Kidney epithelial cell (primary cell): ENCODE measurements at regions not wholly inside any gene's neighbourhood (a gene's known extent, or its start where the extent isn't known, plus 50 kb on each side); places are given as distances from the start of the nearest gene placed in this dataset.

ENCODE experiments used
- DNase-seq: peaks from one replicate; pipeline ENCODE4 v3.0.0-alpha.2; 2010; ENCODE audit warnings: low read depth
- H3K27me3 ChIP-seq: 2 replicates; pipeline ENCODE4 v1.6.0; 2011; ENCODE audit warnings: low read length; ENCODE audit not compliant: control insufficient read depth, insufficient read depth
- H3K36me3 ChIP-seq: 2 replicates; pipeline ENCODE4 v1.5.1; 2011; ENCODE audit warnings: low read length; ENCODE audit not compliant: control insufficient read depth, insufficient read depth
- H3K4me3 ChIP-seq: 2 replicates; pipeline ENCODE4 v1.5.1; 2011; ENCODE audit warnings: low read depth, mild to moderate bottlenecking, control low read depth, low read length
- TF ChIP-seq, protein P1 (sequence below): IDR thresholded peaks from 2 replicates; pipeline ENCODE4 v1.5.1; 2011; ENCODE audit warnings: mild to moderate bottlenecking, moderate library complexity, low read length, control low read depth, inconsistent platforms; ENCODE audit not compliant: insufficient read depth, poor library complexity, severe bottlenecking

DNA sequence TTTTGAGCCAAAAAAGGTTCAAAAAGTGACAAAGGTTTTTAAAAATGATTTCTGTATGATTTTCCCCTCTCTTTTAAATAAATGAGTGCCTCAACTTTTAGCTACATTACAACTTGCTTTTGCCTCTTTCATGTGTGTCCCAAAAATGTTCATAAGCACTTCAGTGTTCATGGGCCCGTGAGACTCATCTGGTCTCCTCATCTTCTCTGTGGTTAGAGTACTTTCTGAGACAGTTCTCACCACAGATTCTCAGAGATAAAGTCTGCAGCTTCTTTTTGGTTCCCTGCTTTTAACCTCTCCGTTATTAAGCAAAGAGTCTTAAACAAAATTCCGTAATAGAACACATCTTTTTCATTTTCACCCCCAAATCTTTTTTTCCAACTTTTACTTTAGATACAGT, 156.9 kb downstream of the DLEU7 start:
- Histone ChIP-seq H3K27me3 (no peaks in the 10 kb centered on the region), H3K4me3 (no peak overlapping the region), H3K36me3 (no peaks in the 10 kb centered on the region)
- TF ChIP-seq, protein P1, sequence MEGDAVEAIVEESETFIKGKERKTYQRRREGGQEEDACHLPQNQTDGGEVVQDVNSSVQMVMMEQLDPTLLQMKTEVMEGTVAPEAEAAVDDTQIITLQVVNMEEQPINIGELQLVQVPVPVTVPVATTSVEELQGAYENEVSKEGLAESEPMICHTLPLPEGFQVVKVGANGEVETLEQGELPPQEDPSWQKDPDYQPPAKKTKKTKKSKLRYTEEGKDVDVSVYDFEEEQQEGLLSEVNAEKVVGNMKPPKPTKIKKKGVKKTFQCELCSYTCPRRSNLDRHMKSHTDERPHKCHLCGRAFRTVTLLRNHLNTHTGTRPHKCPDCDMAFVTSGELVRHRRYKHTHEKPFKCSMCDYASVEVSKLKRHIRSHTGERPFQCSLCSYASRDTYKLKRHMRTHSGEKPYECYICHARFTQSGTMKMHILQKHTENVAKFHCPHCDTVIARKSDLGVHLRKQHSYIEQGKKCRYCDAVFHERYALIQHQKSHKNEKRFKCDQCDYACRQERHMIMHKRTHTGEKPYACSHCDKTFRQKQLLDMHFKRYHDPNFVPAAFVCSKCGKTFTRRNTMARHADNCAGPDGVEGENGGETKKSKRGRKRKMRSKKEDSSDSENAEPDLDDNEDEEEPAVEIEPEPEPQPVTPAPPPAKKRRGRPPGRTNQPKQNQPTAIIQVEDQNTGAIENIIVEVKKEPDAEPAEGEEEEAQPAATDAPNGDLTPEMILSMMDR = no peak
- no peak for DNase-seq

DNA sequence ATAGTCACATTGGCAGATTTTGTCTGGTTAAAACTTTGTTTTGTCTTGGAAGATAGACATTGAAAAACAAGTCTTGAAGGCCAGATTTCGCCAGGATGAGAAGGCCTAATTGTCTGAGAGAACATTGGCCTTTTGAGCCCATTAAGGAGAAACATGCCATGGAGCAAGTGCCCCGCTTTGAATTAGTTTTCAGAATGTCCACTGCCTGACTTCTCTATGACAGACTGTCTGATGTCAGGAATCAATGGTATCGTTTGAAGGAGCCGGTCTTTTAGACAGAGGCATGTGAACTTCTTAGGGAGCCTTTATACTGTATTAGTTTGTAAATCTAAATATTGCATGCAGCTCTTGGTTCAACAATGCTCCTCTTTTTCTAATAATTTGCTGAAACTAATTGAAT, 155.9 kb downstream of the DLEU7 start:
- DNase-seq = no peak
- H3K36me3 ChIP-seq = no peaks in the 10 kb centered on the region

DNA sequence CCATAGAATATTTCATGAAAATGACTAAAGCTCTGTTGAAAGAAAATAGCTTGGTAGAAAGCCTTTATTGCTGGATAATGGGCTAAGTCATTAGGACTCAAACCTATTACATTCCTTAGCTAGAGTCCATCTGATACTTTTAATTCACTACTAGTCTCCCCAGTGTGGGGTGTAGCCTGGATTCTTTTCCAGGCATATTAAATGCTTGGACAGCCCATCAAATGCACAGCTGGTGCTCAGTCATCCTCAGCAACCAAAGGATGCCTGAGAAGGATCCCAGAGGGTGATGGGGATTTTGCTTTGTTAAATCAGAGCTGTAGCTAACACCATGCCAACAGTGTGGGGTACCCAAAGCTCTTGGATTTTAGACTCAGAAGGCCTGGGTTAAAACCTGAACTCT, 153.5 kb downstream of the DLEU7 start:
- no peak for DNase-seq
- TF ChIP-seq, protein P1 = no peak
- Histone ChIP-seq H3K36me3 (no peaks in the 10 kb centered on the region), H3K4me3 (no peak overlapping the region), H3K27me3 (no peaks in the 10 kb centered on the region)

More for the DNA sequence above, 155.9 kb downstream of the DLEU7 start:
- TF ChIP-seq, protein P1 = no peak
- Histone ChIP-seq H3K4me3 (no peak overlapping the region), H3K27me3 (no peaks in the 10 kb centered on the region)

DNA sequence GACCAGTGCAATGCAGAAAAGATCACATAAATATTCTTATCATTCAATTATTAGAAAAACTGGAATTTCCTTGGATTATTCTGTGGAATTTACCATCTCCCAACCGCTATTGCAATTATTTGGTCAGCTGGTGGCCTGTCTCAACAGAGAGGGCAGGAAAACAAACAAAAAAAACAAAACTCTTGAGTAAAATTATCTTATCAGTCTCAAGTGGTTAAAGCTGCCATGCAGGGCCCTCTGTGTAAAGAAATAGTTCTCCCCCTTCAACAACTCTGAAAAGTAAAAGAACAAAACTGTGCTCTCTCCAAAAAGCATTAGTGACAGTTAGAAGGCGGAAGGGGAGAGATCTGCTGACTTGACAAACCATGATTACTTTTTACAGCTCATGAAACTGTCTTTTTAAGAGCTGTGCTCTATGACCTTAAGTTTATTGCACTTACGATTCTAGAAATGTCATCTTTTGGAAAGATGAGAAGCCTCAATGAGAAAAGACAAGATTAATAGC, 152.3 kb downstream of the DLEU7 start:
- Histone ChIP-seq H3K36me3 (no peaks in the 10 kb centered on the region), H3K4me3 (no peak overlapping the region), H3K27me3 (no peaks in the 10 kb centered on the region)
- no peak for DNase-seq
- TF ChIP-seq, protein P1 = no peak

DNA sequence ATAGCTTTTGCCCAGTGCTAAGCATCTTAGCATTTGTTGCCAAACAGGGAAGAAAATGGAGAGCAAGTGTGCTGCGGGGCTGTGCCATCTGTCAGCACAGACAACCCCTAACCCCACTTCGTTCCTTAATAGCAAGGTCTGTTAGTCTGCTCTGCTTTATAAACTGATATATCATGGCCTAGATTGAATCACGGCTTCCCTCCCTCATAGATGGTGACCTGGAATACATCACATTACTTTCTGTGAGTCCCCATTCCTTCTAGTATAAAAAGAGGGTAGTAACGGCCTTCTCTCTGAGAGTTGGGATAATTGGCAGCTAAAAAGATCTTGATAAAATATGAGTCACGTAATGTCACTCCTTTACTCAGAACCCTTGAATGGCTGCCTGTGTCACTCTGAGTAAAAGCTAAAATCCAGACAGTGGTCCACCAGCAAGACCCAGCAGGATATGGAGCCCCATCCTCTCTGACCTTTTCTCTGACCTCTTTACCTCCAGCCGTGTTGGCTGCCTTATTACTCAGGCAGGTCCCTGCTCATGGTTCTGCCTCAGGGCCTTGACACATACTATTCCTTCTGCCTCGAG, 151.7 kb downstream of the DLEU7 start:
- DNase-seq = no peak
- TF ChIP-seq, protein P1 = no peak
- H3K27me3 ChIP-seq = no peaks in the 10 kb centered on the region

DNA sequence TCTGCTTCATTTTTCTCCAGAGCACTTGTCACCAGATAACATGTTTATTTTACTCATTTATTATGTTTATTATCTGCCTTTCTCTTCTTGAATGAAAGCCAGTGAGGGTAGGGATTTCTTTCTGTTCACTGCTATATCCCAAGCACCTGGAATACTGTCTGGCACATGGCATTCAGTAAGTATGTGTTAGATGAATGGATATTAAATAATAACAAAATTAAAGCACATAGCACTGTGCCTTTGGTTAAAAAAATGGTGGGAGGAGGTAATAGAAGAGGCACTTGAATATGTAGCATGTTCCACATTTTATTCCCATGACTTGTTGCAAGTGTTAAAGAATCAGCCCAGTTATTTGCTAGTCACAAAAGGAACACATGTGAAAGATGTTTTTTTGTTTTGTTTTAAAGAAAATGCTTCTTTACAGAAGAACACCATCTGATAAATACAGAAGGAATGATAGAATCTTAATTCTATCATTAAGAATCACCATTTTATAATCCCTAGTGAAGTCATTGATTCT, 151.0 kb downstream of the DLEU7 start:
- H3K36me3 ChIP-seq = no peaks in the 10 kb centered on the region
- TF ChIP-seq, protein P1 = no peak
- DNase-seq = no peak

More for the DNA sequence above, 151.7 kb downstream of the DLEU7 start:
- no peaks in the 10 kb centered on the region for H3K36me3 ChIP-seq
- H3K4me3 ChIP-seq = no peak overlapping the region

More for the DNA sequence above, 151.0 kb downstream of the DLEU7 start:
- Histone ChIP-seq H3K27me3 (no peaks in the 10 kb centered on the region), H3K4me3 (no peak overlapping the region)
